ENCODE measurements at regions not wholly inside any gene's neighbourhood (a gene's known extent, or its start where the extent isn't known, plus 50 kb on each side); places are given as distances from the start of the nearest gene placed in this dataset.

GRCh38 chr13:22592515-22592914 is 588.3 kb upstream of the SGCG start:
- peaks cover 5% of the 10 kb centered on the region for H3K27me3 Mint-ChIP-seq (ENCODE audit: low read depth, unreplicated experiment)
- no peak overlapping the region for H3K4me3 ChIP-seq (ENCODE audit: insufficient read depth, low read depth, low read length)
- H3K27ac Mint-ChIP-seq (ENCODE audit: unreplicated experiment), result no peak overlapping the region
- H3K4me1 ChIP-seq (ENCODE audit: insufficient read depth, low read length), result no peaks in the 10 kb centered on the region
- FAIRE-seq (no peak), DNase-seq (ENCODE audit: low read depth) (no peak)
- no peaks in the 10 kb centered on the region for H3K27me3 ChIP-seq (ENCODE audit: insufficient read depth, low read length)
- no peak overlapping the region for H3K9ac ChIP-seq (ENCODE audit: low read length)
- peaks cover 9% of the 10 kb centered on the region for H3K9me3 ChIP-seq (ENCODE audit: insufficient read depth, low read depth, low read length)
- no peak overlapping the region for H3K4me2 ChIP-seq (ENCODE audit: low read length)
- peaks cover 2% of the 10 kb centered on the region for H3K9me3 Mint-ChIP-seq (ENCODE audit: unreplicated experiment)
- H3K4me3 Mint-ChIP-seq (ENCODE audit: unreplicated experiment), result no peak overlapping the region
- TF ChIP-seq CTCF (IDR thresholded peaks at IDR 0.05; ENCODE audit: insufficient read depth, low read depth, low read length), result no peak
- TF ChIP-seq EZH2 (IDR thresholded peaks at IDR 0.05; ENCODE audit: insufficient read depth, low read length), result no peak
- H3K36me3 ChIP-seq (ENCODE audit: insufficient read depth, low read length), result no peaks in the 10 kb centered on the region
- no peaks in the 10 kb centered on the region for H4K20me1 ChIP-seq (ENCODE audit: insufficient read depth, low read length)
- peaks cover 24% of the 10 kb centered on the region for H3K4me1 Mint-ChIP-seq (ENCODE audit: low read depth, unreplicated experiment)
- no peak overlapping the region for H3K27ac ChIP-seq (ENCODE audit: low read depth, low read length)
- H3K36me3 Mint-ChIP-seq (ENCODE audit: low read depth, unreplicated experiment), result no peaks in the 10 kb centered on the region
- no peaks in the 10 kb centered on the region for H3K79me2 ChIP-seq (ENCODE audit: insufficient read depth, low read length)
- no peak overlapping the region for H2AFZ ChIP-seq (ENCODE audit: low read depth, low read length)

- Histone ChIP-seq H3K4me2 (ENCODE audit: low read length) (no peak overlapping the region), H3K9me3 (ENCODE audit: insufficient read depth, low read depth, low read length) (peaks cover 5% of the 10 kb centered on the region), H4K20me1 (ENCODE audit: insufficient read depth, low read length) (no peaks in the 10 kb centered on the region), H2AFZ (ENCODE audit: low read depth, low read length) (no peak overlapping the region), H3K27me3 (ENCODE audit: insufficient read depth, low read length) (no peaks in the 10 kb centered on the region), H3K4me1 (ENCODE audit: insufficient read depth, low read length) (no peaks in the 10 kb centered on the region), H3K4me3 (ENCODE audit: insufficient read depth, low read depth, low read length) (no peak overlapping the region), H3K9ac (ENCODE audit: low read length) (no peak overlapping the region), H3K79me2 (ENCODE audit: insufficient read depth, low read length) (no peaks in the 10 kb centered on the region), H3K36me3 (ENCODE audit: insufficient read depth, low read length) (no peaks in the 10 kb centered on the region), H3K27ac (ENCODE audit: low read depth, low read length) (no peak overlapping the region)
- FAIRE-seq, result no peak
- no peaks in the 10 kb centered on the region for H3K36me3 Mint-ChIP-seq (ENCODE audit: low read depth, unreplicated experiment)
- H3K27ac Mint-ChIP-seq (ENCODE audit: unreplicated experiment), result no peak overlapping the region
- no peaks in the 10 kb centered on the region for H3K9me3 Mint-ChIP-seq (ENCODE audit: unreplicated experiment)
- no peak for DNase-seq (ENCODE audit: low read depth)
- peaks cover 24% of the 10 kb centered on the region for H3K4me1 Mint-ChIP-seq (ENCODE audit: low read depth, unreplicated experiment)
- H3K27me3 Mint-ChIP-seq (ENCODE audit: low read depth, unreplicated experiment), result no peaks in the 10 kb centered on the region
- H3K4me3 Mint-ChIP-seq (ENCODE audit: unreplicated experiment), result no peak overlapping the region
- TF ChIP-seq CTCF (IDR thresholded peaks at IDR 0.05; ENCODE audit: insufficient read depth, low read depth, low read length) (no peak), EZH2 (IDR thresholded peaks at IDR 0.05; ENCODE audit: insufficient read depth, low read length) (no peak)
These were observed 586.7 kb upstream of the SGCG start for GRCh38 chr13:22594041-22594440.

- H3K27me3 Mint-ChIP-seq (ENCODE audit: low read depth, unreplicated experiment), result no peaks in the 10 kb centered on the region
- no peak for DNase-seq (ENCODE audit: low read depth)
- no peak for FAIRE-seq
- H3K9ac ChIP-seq (ENCODE audit: low read length), result no peak overlapping the region
- H3K27me3 ChIP-seq (ENCODE audit: insufficient read depth, low read length), result no peaks in the 10 kb centered on the region
- TF ChIP-seq EZH2 (IDR thresholded peaks at IDR 0.05; ENCODE audit: insufficient read depth, low read length) (no peak), CTCF (IDR thresholded peaks at IDR 0.05; ENCODE audit: insufficient read depth, low read depth, low read length) (no peak)
- H3K4me3 Mint-ChIP-seq (ENCODE audit: unreplicated experiment), result no peak overlapping the region
- H3K9me3 Mint-ChIP-seq (ENCODE audit: unreplicated experiment), result no peaks in the 10 kb centered on the region
- peaks cover 22% of the 10 kb centered on the region for H3K4me1 Mint-ChIP-seq (ENCODE audit: low read depth, unreplicated experiment)
- no peaks in the 10 kb centered on the region for H3K36me3 Mint-ChIP-seq (ENCODE audit: low read depth, unreplicated experiment)
- peaks cover 5% of the 10 kb centered on the region for H3K9me3 ChIP-seq (ENCODE audit: insufficient read depth, low read depth, low read length)
- H3K4me1 ChIP-seq (ENCODE audit: insufficient read depth, low read length), result no peaks in the 10 kb centered on the region
- H4K20me1 ChIP-seq (ENCODE audit: insufficient read depth, low read length), result no peaks in the 10 kb centered on the region
- no peak overlapping the region for H3K4me3 ChIP-seq (ENCODE audit: insufficient read depth, low read depth, low read length)
- H3K27ac ChIP-seq (ENCODE audit: low read depth, low read length), result no peak overlapping the region
- no peak overlapping the region for H3K4me2 ChIP-seq (ENCODE audit: low read length)
- no peak overlapping the region for H2AFZ ChIP-seq (ENCODE audit: low read depth, low read length)
- H3K79me2 ChIP-seq (ENCODE audit: insufficient read depth, low read length), result no peaks in the 10 kb centered on the region
- no peaks in the 10 kb centered on the region for H3K36me3 ChIP-seq (ENCODE audit: insufficient read depth, low read length)
- H3K27ac Mint-ChIP-seq (ENCODE audit: unreplicated experiment), result no peak overlapping the region
These were observed 584.5 kb upstream of the SGCG start for GRCh38 chr13:22596171-22596863.
